GM19328 (cell line): ENCODE measurements at regions not wholly inside any gene's neighbourhood (a gene's known extent, or its start where the extent isn't known, plus 50 kb on each side); places are given as distances from the start of the nearest gene placed in this dataset.

Source experiments
- ATAC-seq: cut with Tn5 transposase; IDR thresholded peaks from one replicate; pipeline ENCODE4 v1.9.1; 2021; ENCODE audit warnings: mild to moderate bottlenecking, moderate library complexity; ENCODE audit not compliant: unreplicated experiment

DNA sequence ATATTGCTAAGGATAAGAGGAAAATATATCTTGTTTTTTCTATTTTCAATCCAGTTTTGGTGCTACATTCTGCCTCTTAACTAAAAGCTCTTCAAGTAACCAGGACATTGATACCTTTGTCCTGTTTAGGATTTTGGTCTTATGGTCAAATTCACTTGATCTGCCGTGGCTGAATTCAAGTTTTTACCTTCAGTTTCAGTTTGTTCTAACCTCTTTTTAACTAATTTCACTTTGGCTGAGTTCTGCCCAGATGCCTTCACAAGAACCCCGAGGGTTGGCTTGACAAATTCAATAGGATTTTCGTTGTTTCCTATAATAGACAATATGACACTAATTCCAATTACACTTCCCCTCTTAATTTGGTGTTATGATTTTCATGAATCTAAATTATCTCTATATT lies 84.5 kb upstream of the C1orf21 start:
- no peak for ATAC-seq

DNA sequence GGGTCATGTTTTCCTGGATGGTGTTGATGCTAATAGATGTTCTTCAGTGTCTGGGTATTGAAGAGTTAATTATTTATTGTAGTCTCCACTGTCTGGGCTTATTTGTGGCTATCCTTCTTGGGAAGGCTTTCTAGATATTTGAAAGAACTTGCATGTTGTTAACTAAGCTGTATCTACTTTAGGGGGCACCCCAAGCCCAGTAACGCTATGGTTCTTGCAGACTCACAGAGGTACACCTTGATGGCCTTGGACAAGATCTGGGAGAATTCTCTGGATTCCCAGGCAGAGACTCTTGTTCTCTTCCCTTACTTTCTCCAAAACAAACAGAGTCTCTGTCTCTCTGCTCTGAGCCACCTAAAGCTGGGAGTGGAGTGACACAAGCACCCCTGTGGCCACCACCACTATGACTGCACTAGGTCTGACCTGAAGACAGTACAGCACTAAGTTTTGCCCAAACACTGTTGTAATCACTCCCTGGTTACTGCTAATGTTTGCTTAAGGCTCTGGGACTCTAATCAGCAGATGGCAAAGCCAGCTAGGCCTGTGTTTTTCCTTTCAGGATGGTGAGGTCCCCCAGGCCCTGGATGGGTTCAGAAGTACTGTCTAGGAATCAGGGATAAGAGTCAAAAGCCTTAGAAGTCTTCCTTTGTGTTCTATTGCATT lies 76.5 kb upstream of the C1orf21 start:
- no peak for ATAC-seq

DNA sequence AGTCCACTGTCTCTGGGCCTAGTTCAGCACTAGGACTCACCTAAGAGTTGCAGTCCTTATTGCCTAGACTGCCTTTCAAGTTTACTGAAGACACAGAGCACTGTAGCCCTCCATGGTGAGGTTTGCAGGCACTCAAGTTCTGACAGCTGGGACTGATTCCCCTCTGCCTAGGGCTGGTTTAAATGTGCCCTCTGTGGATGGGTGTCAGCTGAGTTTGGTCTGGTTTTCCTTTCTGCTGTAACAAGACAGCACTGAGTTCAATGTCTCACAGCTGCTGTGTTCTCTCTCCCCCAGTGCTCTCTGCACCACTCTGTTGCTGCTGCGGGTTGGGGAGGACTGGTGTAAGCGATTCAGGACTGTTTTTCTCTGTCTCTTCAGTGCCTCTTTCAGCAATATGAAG lies 75.2 kb upstream of the C1orf21 start:
- ATAC-seq, result no peak

DNA sequence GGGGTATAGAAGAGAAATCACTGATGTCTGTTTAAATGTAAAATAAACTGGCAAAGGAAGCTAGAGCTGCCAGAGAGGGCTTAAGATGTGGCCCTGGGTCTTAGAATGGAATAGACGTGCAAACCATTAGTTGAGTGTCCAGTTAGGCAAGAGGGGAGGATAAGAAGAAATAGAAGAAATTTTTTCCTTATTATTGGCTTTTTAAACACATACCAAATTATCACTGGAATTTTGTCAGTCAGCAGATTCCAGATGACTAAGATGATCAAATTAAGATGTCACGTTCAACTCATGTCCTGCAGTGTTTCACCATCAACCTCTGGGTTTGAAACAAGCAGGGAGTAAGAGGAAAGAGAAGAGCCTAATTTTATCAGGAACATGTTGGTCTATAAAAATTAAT lies 71.6 kb upstream of the C1orf21 start:
- no peak for ATAC-seq

DNA sequence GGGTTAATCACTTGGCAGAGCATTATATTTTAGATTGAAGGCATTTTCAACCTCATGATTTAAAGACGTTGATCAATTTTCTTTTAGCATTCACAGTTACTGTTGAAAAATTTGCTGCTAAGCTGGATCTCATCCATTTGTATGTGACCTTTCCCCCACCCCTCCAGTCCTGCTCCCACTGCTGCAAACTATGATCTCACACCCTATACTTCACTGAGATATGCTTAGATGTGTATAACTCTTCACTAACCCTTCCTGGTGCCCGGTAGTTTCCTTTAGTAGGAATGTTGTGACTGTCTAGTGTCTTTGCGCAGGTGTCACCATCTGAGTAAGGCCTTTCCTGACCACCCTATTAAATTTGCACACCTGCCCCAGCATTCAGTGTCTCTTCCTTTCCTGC lies 67.0 kb upstream of the C1orf21 start:
- ATAC-seq, result no peak

DNA sequence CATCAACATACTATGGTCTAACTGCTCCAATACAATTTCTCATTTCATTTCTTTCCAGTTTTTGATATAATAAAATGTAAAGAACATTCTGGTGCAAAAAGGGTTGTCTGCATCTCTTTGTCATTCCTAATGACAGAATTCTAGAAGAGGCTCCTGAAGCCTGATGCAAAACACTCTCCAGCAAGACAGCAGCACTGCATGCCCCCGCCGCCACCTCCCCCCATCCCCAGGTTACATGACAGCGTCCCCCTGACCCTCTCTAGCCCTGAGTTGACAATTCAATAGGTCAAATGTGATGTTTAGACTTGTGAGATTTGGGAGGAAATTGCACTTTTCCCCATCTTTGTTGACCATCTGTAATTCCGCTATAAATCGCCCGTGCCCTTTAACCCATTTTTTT lies 64.6 kb upstream of the C1orf21 start:
- no peak for ATAC-seq

DNA sequence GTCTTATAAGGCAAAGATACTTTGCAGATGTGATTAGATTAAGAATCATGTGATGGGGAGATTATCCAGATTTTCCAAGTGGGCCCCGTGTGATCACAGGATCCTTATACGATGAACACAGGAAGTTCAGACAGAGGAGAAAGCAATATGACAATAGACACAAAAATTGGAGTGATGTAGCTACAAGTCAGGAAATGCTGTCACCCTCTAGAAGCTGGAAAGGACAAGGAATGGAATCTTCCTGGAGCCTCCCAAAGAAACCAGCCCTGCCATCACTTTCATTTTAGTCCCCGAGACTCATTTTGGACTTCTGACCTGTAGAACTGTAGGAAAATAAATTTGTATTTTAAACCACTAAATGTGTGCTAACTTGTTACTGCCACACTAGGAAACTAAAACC lies 61.9 kb upstream of the C1orf21 start:
- ATAC-seq, result no peak

DNA sequence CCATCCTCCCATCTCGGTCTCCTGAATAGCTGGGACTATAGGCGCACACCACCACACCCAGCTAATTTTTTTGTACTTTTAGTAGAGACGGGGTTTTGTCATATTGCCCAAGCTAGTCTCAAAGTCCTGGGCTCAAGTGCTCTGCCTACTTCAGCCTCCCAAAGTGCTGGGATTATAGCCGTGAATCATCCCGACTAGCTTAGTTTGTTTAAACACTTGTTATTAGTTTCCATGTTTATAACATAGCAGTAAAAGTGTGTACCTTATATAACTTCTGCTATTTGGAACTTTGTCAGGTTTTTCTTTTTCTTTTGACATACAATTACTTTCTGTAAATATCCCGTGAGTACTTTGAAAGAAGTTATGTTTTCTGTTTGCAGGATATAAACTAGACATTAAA lies 60.6 kb upstream of the C1orf21 start:
- no peak for ATAC-seq

DNA sequence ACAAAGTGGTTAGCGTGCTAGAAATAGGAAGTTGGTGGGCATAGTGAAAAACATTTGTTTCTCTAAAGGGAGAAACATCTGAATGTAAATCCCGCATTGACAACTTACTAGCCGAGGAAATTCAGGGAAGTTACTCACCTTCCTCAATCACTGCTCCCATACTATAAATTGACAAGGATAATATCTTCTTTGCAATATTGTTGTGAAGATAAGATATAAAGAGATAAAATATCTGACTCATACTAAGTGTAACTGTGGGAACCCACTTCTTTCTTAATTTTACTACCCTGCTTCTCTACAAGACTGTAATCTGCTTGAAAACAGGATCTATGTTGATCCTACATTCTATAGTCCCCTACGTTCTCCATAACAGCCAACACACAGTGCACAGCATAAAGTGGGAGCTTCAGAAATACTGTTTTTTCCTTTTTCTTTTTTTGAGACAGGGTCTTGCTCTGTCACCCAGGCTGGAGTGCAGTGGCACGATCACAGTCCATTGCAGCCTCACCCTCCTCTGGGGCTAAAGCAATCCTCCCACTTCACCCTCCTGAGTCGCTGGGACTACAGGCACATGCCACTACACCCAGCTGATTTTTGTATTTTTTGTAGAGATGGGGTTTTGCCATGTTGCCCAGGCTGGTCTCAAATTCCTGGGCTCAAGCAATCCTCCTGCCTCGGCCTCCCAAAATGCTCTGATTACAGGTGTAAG lies 57.4 kb upstream of the C1orf21 start:
- no peak for ATAC-seq

DNA sequence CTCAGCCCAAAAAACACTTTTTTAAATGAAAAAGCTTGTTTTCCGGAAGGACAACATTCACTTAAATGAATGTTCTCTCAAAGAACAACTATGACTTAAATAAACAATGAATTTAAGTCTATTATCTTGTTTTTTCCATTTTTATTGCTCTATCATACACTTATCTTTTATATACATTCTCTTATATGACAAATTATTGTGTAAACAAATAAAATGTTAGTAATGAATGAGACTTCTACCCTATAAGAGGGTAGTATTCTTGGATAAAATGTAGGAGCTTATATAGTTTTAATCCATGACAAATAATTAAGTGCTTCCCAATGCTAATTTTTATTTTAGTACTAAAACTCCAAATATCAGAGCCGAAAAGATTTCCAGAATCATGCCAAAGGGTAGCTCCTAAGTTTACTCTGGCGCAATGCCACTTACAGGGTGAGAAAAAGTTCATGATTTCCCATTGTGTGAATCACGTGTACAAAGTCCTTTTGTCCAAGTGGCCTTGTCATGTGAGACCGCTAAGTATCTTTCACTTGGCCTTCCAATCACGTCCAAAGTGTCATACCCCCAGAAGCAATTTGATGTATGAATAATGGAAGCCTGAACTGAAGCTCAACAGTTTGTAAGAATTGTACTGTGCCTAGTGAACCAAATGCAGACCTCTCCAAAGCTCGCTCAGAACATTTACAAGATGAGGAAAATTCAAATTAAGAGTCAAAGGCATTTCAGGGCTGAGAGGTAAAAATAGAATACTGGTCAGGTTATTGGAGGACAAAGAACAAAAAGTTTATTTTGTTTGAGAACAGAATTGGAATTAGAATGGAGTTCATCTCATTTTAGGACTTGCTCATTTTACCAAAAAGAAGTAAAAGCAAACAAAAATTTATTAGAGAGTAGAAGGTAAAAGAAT lies 56.6 kb upstream of the C1orf21 start:
- no peak for ATAC-seq

DNA sequence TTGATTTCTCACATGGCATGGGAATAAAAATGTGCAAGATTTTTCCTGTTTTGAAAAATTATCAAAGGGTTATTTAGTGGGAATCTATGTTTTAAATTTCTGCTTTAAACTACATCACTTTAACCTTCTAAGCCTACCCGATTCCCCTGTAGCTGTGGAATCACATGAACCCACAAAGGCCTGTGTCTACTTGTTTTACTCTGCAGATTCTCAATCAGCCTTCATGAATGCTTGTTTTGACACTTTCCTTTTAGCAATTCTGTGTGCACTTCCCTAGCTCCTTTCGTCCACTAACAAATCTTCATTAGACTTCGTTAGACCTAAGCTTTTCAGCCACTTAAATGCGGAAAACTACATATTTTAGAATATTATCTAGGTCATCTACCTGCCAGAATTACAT lies 56.0 kb upstream of the C1orf21 start:
- ATAC-seq, result no peak
